Osteocyte (in vitro differentiated cells): ENCODE measurements at regions not wholly inside any gene's neighbourhood (a gene's known extent, or its start where the extent isn't known, plus 50 kb on each side); places are given as distances from the start of the nearest gene placed in this dataset.

ENCODE experiments used
- DNase-seq: peaks from one replicate; pipeline ENCODE4 v3.0.0; 2021; ENCODE audit warnings: mixed read lengths; ENCODE audit not compliant: unreplicated experiment; ENCODE audit errors: extremely low spot score
- H3K27ac Mint-ChIP-seq: one replicate; pipeline ENCODE4 v1.8.0; 2021; ENCODE audit warnings: mild to moderate bottlenecking, mixed read lengths; ENCODE audit not compliant: unreplicated experiment
- H3K27me3 Mint-ChIP-seq: one replicate; pipeline ENCODE4 v1.8.0; 2021; ENCODE audit warnings: mixed read lengths; ENCODE audit not compliant: unreplicated experiment
- H3K36me3 Mint-ChIP-seq: one replicate; pipeline ENCODE4 v1.8.0; 2021; ENCODE audit warnings: mixed read lengths; ENCODE audit not compliant: unreplicated experiment
- H3K4me1 Mint-ChIP-seq: one replicate; pipeline ENCODE4 v1.8.0; 2021; ENCODE audit warnings: mixed read lengths; ENCODE audit not compliant: unreplicated experiment
- H3K4me3 Mint-ChIP-seq: one replicate; pipeline ENCODE4 v1.8.0; 2021; ENCODE audit warnings: mild to moderate bottlenecking, moderate library complexity, mixed read lengths; ENCODE audit not compliant: unreplicated experiment
- H3K9me3 Mint-ChIP-seq: one replicate; pipeline ENCODE4 v1.8.0; 2021; ENCODE audit warnings: mixed read lengths; ENCODE audit not compliant: unreplicated experiment
- TF ChIP-seq, protein P1 (sequence below): fragments of 200-600 bp; sonication (generic); IDR thresholded peaks from 2 replicates; pipeline ENCODE4 v1.5.0; 2021; ENCODE audit warnings: antibody characterized with exemption, mild to moderate bottlenecking, moderate library complexity

DNA sequence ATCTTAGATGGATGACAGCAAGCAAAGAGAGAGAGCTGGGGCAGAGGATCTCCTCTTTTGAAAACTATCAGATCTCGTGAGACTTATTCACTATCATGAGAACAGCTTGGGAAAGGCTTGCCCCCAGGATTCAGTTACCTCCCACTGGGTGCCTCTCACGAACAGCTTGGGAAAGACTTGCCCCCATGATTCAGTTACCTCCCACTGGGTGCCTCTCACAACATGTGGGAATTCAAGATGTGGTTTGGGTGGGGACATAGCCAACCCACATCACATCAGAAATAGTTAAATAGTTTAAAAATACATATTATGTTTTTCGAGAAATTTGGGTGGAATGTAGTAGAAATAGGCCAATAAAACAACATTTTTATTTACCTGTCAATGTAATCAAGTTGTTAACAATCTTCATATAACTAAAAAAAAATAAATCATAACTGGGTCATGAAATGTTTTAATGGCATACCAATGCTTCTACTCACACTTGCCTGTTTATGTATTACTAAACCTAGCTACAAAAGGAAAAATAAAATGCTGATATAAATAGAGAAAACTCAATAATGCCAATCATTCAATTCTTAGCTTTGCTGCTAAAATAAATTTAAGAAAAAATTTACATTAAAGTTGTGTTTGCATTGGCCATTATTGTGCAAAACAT is 608.9 kb downstream of the SUCLG1 start:
- Mint-ChIP-seq H3K36me3 (no peaks in the 10 kb centered on the region), H3K4me1 (no peaks in the 10 kb centered on the region), H3K4me3 (no peak overlapping the region), H3K27ac (no peak overlapping the region), H3K9me3 (peaks cover 3% of the 10 kb centered on the region), H3K27me3 (no peaks in the 10 kb centered on the region)
- TF ChIP-seq, protein P1, sequence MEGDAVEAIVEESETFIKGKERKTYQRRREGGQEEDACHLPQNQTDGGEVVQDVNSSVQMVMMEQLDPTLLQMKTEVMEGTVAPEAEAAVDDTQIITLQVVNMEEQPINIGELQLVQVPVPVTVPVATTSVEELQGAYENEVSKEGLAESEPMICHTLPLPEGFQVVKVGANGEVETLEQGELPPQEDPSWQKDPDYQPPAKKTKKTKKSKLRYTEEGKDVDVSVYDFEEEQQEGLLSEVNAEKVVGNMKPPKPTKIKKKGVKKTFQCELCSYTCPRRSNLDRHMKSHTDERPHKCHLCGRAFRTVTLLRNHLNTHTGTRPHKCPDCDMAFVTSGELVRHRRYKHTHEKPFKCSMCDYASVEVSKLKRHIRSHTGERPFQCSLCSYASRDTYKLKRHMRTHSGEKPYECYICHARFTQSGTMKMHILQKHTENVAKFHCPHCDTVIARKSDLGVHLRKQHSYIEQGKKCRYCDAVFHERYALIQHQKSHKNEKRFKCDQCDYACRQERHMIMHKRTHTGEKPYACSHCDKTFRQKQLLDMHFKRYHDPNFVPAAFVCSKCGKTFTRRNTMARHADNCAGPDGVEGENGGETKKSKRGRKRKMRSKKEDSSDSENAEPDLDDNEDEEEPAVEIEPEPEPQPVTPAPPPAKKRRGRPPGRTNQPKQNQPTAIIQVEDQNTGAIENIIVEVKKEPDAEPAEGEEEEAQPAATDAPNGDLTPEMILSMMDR = no peak
- DNase-seq = no peak

DNA sequence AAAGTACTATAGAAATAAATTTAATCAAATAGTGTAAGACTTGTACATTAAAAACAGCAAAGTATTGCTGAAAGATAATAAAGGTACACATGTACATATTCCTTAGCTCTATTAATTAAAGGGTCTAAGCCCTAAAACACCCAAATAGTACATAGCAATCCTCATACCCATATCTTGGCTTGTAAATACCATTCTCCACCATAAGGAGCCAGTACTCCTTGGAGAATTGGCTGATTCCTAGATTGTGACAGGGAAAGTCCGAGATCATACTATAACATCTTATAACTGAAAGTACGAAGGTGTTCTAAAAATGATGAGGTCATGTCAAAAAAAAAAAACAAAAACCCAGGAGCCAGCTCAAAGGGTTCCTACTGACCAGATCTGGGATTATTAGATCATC is 614.6 kb downstream of the SUCLG1 start:
- H3K27me3 Mint-ChIP-seq = no peaks in the 10 kb centered on the region
- no peaks in the 10 kb centered on the region for H3K36me3 Mint-ChIP-seq
- TF ChIP-seq, protein P1 = no peak
- no peak overlapping the region for H3K4me3 Mint-ChIP-seq
- no peak for DNase-seq
- H3K9me3 Mint-ChIP-seq = no peaks in the 10 kb centered on the region
- no peak overlapping the region for H3K27ac Mint-ChIP-seq
- H3K4me1 Mint-ChIP-seq = no peaks in the 10 kb centered on the region

DNA sequence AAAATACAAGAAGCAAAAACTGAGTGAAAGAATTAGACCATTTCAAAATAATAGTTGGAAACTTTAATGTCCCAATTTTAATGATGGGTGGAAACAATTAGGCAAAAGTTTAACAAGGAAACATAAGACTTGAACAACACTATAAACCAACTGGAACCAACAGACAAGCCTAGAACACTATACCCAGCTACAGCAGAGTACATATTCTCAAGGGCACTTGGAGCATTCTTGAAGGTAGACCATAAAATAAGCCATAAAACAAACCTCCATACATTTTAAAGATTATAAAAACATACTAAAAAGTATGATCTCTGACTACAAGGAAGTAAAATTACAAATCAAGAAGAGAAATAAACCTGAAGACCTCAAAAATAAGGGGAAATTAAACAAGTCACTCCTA is 616.7 kb downstream of the SUCLG1 start:
- no peaks in the 10 kb centered on the region for H3K36me3 Mint-ChIP-seq
- TF ChIP-seq, protein P1 = no peak
- DNase-seq = no peak
- no peaks in the 10 kb centered on the region for H3K27me3 Mint-ChIP-seq
- H3K27ac Mint-ChIP-seq = no peak overlapping the region
- no peak overlapping the region for H3K4me3 Mint-ChIP-seq
- no peaks in the 10 kb centered on the region for H3K4me1 Mint-ChIP-seq
- H3K9me3 Mint-ChIP-seq = peaks cover 6% of the 10 kb centered on the region

DNA sequence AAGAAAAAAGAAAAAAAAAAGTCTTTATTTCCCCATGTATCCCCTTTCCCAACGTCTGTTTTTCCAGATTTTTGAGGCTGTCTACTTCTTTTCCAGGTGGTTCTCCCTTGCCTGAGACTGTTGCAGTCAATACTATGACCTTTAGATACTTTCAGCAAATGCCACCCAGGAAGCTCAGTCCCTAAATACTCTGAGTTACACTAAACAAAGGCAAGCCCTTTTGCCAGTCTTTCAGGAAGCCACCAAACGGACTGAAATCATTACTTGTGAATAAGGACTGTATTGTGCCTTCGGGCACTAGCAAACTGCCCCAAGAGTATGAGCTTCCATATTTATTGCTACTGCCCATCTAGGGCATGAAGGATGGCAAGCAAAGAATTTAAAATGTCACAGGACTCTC is 621.3 kb downstream of the SUCLG1 start:
- Mint-ChIP-seq H3K4me3 (no peak overlapping the region), H3K9me3 (peaks cover 10% of the 10 kb centered on the region), H3K27me3 (no peaks in the 10 kb centered on the region), H3K4me1 (no peaks in the 10 kb centered on the region), H3K27ac (no peak overlapping the region), H3K36me3 (no peaks in the 10 kb centered on the region)
- TF ChIP-seq, protein P1 = no peak
- no peak for DNase-seq

DNA sequence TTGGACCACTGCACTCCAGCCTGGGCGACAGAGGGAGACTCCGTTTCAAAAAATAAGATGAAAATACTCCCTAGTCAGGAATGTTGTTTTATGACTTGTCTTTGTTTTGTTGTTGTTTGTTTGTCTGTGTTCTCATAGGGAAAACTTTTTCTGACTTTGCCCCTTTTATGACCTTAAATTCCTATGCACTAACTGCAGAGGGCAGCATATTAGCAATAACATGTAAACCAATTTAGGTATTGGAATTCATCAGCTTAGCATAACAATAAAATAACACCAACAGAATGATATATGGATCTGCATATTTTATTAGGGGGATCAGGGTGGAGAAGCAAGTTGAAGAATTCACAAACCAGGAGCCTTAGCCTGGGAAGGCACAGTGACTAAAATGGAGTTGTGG is 631.5 kb downstream of the SUCLG1 start:
- Mint-ChIP-seq H3K9me3 (no peaks in the 10 kb centered on the region), H3K27me3 (no peaks in the 10 kb centered on the region), H3K4me1 (no peaks in the 10 kb centered on the region), H3K27ac (no peak overlapping the region), H3K36me3 (no peaks in the 10 kb centered on the region), H3K4me3 (no peak overlapping the region)
- DNase-seq = no peak
- TF ChIP-seq, protein P1 = no peak
